ENCODE measurements at regions not wholly inside any gene's neighbourhood (a gene's known extent, or its start where the extent isn't known, plus 50 kb on each side); places are given as distances from the start of the nearest gene placed in this dataset.

DNA sequence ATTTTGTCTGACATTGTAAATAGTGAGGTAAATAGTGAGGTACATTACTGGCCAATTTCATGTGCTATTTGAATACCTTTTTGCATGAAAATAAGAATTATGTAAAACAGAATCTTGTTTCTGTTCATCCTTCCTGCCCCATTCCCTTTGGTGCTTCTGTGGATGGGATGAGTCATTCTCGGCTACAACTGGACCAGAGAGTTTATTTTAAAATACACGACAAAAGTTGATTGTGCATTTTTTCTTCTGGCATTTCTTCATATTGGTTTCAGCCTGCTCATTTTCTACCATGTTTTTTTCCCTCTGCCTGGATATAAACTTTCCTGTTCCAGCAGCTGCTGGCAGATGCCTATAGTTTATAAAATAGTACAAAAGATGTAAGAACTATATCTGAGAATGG is 107.5 kb downstream of the CYSLTR2 start:
- TF ChIP-seq, protein P1, sequence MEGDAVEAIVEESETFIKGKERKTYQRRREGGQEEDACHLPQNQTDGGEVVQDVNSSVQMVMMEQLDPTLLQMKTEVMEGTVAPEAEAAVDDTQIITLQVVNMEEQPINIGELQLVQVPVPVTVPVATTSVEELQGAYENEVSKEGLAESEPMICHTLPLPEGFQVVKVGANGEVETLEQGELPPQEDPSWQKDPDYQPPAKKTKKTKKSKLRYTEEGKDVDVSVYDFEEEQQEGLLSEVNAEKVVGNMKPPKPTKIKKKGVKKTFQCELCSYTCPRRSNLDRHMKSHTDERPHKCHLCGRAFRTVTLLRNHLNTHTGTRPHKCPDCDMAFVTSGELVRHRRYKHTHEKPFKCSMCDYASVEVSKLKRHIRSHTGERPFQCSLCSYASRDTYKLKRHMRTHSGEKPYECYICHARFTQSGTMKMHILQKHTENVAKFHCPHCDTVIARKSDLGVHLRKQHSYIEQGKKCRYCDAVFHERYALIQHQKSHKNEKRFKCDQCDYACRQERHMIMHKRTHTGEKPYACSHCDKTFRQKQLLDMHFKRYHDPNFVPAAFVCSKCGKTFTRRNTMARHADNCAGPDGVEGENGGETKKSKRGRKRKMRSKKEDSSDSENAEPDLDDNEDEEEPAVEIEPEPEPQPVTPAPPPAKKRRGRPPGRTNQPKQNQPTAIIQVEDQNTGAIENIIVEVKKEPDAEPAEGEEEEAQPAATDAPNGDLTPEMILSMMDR (IDR thresholded peaks at IDR 0.05; ENCODE audit: control extremely low read depth, extremely low read depth, low read depth, missing control alignments) = no peak
- ChIA-PET POLR2A (no interaction called here), CTCF (interaction anchor here (2.0 kb wide), 1 partner anchor 8 kb away, joined by 12 read pairs; no protein-coding TSS in a partner anchor)
- no peak for DNase-seq (ENCODE audit: extremely low spot score)

DNA sequence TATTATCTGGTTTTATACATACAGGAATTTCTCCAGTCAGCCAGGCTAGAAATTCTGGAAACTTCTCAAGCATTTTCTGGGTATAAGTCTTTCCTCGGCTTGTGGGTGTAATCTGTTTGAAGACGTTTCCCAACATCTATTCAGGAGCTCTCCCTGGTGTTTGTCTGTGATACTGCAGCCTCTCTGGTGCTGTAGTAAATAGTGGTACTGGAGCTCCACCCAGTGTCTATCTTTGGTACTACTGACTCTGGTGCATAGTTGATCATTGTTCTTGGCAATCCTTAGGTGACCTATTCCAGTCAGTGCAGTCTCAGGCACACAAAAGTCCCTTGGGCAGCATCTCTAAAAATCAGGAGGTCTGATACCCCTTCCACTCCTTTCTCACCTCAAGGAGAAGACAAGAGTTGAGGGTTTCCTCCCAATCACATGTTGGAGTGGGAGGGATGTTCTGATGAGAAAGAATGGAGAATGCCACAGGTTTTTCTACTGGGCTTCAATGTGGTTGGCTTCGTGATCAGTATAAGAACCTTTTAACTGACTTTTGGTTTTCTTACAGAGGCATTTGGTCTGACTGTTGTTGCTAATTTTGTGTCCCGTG is 115.5 kb downstream of the CYSLTR2 start:
- CTCF ChIA-PET = interaction anchor here (0.6 to 4.9 kb wide), 60 partner anchors 9 to 1938 kb away, joined by 3 to 43 read pairs (median 4); partner anchors contain the start of genes ITM2B and NUDT15
- POLR2A ChIA-PET = interaction anchor here (0.6 kb wide), 1 partner anchor 236 kb away, joined by 3 read pairs; no protein-coding TSS in a partner anchor
- TF ChIP-seq, protein P1 (IDR thresholded peaks at IDR 0.05; ENCODE audit: control extremely low read depth, extremely low read depth, low read depth, missing control alignments) = peak; percentile 96
- DNase-seq (ENCODE audit: extremely low spot score) = peak; percentile 62

DNA sequence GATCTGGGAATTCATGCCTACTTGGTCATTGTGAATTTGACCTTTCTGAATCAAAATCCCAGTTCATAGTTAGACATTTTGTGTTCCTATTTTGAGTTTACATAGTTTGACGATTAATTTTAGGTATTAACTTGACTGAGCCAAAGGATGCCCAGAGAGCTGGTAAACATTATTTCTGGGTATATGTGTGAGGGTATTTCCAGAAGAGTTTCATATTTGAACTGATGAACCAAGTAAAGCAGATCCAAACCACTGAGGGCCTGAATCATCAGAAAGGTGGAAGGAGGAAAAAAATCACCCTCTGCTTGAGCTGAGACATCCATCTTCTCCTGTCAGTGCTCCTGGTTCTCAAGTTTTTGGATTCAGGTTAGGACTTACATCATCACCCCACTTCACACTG is 116.6 kb downstream of the CYSLTR2 start:
- ChIA-PET POLR2A (no interaction called here), CTCF (interaction anchor here (1.0 to 4.9 kb wide), 10 partner anchors 10 to 644 kb away, joined by 3 to 36 read pairs (median 14); no protein-coding TSS in a partner anchor)
- DNase-seq (ENCODE audit: extremely low spot score) = no peak
- TF ChIP-seq, protein P1 (IDR thresholded peaks at IDR 0.05; ENCODE audit: control extremely low read depth, extremely low read depth, low read depth, missing control alignments) = no peak

DNA sequence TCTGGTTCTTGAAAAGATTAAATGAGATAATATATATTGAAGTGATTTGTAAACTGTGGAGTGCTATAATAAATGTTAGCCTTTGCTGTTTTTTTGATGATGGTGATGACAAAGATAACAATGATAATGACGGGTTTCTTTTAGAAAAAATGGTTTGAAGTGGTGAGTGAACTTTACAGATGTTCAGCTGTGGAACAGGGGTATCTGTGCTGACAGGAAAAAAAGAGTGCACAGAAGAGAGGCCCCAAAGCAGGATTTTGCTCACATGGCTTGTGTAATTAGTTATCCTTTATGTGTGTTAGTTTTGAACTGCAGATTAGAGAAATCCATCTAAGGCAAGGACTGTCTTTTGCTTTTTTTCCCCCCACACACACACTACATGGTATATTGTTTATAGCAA is 119.2 kb downstream of the CYSLTR2 start:
- TF ChIP-seq, protein P1 (IDR thresholded peaks at IDR 0.05; ENCODE audit: control extremely low read depth, extremely low read depth, low read depth, missing control alignments) = no peak
- POLR2A ChIA-PET = no interaction called here
- DNase-seq (ENCODE audit: extremely low spot score) = no peak
- CTCF ChIA-PET = no interaction called here

DNA sequence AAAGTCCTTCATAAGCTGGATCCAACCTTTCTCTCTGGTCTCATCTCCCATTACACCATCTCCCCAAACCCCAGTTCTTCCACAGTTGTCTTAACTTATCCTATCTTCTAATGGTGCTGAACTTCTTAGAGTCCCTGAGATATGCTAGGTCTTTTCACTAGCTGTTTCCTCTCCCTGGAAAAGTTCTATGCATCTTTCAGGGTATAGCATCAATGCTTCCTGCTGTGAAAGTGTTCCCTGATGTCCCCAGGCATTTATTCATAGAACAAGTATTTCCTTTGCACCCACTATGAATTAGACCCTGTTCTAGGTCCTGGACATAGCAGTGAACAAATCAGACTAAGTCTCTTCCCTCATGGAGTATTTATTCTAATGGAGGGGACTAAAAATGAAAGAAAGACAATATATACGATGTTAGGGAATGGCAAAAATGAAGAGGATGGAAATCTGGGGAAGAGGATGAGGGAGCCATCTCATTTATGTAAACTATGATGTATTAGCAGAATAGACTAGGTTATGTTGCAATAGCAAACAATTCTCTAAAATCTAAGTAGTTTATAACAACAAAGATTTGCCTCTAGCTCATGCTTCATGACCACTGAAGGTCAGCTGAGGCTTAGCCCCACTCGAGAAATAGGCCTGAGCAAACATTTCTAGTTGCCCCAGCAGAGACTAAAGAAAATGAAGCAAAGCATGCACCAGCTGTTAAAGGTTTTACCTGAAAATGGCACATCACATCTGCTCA is 120.0 kb downstream of the CYSLTR2 start:
- CTCF ChIA-PET = interaction anchor here (1.5 kb wide), 1 partner anchor 440 kb away, joined by 3 read pairs; no protein-coding TSS in a partner anchor
- DNase-seq (ENCODE audit: extremely low spot score) = no peak
- TF ChIP-seq, protein P1 (IDR thresholded peaks at IDR 0.05; ENCODE audit: control extremely low read depth, extremely low read depth, low read depth, missing control alignments) = no peak
- POLR2A ChIA-PET = no interaction called here

DNA sequence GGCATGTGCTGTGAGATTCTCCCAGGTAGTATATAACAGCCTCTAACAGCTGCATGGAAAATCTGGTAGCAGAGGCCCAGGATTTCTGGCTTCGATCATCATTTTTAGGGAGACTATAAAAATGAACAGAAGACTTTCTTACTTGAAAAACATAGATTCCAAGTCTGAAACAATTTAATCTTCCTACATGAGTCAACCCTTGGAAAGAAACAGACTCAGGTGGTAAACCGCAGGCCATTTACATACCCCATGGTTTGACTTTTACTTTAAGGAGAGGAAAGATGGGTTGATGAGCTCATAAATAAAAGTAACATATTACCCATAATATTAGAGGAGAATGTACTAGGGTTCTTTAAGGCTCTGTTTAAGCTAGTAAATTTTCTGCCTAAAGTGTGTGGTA is 121.6 kb downstream of the CYSLTR2 start:
- DNase-seq (ENCODE audit: extremely low spot score) = no peak
- CTCF ChIA-PET = interaction anchor here (1.5 to 2.1 kb wide), 2 partner anchors 18 to 441 kb away, joined by 3 to 5 read pairs; no protein-coding TSS in a partner anchor
- TF ChIP-seq, protein P1 (IDR thresholded peaks at IDR 0.05; ENCODE audit: control extremely low read depth, extremely low read depth, low read depth, missing control alignments) = no peak
- POLR2A ChIA-PET = no interaction called here
